Germinal center (tissue), 1 donor: ENCODE measurements at regions not wholly inside any gene's neighbourhood (a gene's known extent, or its start where the extent isn't known, plus 50 kb on each side); places are given as distances from the start of the nearest gene placed in this dataset.

ENCODE experiments used
- DNase-seq: peaks from one replicate; pipeline ENCODE4 v3.0.0; 2012; ENCODE audit warnings: mixed read lengths, low spot score

DNA sequence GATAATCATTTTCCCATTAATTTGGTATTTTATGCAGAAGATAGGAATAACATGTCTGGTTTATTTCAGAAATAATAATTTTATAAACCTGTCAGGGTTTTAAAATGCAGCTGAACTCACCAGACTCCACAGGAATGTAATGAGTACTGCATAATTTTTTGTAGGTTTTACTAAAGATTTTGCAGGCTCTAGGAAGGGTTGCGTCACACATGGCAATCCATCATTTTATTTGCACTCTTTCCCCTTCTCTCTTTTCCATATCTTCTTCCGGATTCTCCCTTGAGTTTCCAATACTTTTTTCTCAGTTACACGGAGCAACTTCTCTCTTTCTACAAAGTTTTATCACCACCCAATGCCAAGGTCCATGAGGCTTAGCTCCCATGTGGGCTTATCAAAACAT is 234.7 kb downstream of the NFKBIZ start:
- no peak for DNase-seq

DNA sequence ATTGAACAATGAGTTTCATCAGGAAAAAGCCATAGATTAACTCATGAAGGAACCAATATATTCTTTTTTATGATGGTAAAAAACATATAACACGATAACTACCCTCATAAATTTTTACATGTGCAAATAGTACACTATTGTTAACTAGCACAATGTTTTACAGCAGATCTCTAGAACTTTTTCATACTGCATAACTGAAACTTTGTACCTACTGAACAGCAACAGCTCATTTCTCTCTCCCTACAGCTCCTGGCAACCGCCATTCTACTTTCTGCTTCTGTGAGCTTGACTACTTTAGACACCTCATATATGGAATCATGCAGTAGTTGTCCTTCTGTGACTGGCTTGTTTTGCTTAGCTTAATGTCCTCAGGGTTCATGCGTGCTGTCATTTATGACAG is 235.4 kb downstream of the NFKBIZ start:
- no peak for DNase-seq

DNA sequence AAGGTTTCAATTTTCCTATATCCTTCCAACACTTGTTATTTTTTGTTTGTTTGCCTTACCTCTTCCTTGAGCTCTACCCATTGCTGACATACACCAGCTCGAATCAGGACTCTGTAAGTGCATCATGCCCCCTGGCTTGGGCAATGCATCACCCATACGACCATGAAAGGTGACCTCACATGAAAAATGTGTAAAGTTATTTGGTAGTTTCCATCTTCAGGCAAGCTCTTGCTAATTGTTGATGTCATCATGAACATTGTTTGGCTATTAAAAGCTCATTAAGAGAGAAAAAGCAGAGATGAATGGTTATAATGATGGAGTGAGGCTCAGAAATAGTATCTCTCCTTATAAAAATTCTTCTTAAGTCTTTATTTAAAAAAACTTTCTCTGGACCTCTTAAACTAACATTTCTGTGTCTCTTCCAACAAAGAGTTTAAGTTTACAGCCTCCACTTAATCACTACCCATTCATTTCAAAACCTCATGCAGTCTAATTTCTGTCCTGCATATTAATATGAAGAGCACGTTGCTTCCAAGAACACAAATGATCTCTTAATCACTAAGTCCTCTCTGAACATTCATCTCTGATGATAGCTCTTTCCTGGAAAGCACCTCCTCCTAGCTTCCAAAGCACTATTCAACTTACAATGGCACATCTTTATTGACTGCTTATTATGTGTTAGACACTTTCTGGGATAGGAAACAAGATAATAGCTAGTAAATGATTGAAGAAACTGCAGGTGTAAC is 236.3 kb downstream of the NFKBIZ start:
- no peak for DNase-seq

DNA sequence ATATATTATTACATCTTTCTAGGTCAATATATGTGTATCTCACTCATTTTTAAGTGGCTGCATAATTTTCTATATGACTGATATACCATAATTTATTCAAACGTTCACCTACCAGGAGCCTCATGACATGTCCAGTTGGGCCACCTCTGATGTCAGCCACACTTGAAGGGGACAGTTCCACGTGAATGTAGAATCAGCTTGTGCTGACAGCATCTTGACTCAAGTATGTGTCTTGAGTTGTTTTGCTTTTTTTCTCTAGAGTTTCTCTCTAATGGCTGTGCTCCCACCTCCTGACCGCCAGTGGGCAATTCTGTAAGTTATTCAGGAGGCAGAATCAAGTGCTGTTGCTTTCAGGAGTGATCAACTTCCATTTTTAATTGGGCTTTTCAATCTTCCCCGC is 237.9 kb downstream of the NFKBIZ start:
- DNase-seq = no peak

DNA sequence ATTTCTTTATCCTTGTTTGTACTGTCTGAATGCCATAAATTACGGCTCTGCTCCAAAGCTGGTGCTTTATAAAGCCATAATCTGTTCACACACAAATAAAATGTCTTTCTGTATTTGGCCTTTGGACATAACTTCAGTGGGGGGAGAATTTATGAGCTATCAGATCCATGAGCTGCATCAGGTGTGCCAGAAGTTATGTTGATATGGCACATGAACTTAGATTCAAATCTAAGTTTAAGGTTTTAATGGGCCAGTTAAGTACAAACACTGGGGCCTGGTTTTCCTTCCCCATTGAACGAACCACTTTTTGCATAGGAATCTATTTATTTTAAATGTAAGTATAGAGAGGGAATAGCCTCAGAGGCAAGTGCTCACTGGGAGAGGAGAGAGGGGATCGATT is 239.9 kb downstream of the NFKBIZ start:
- no peak for DNase-seq

DNA sequence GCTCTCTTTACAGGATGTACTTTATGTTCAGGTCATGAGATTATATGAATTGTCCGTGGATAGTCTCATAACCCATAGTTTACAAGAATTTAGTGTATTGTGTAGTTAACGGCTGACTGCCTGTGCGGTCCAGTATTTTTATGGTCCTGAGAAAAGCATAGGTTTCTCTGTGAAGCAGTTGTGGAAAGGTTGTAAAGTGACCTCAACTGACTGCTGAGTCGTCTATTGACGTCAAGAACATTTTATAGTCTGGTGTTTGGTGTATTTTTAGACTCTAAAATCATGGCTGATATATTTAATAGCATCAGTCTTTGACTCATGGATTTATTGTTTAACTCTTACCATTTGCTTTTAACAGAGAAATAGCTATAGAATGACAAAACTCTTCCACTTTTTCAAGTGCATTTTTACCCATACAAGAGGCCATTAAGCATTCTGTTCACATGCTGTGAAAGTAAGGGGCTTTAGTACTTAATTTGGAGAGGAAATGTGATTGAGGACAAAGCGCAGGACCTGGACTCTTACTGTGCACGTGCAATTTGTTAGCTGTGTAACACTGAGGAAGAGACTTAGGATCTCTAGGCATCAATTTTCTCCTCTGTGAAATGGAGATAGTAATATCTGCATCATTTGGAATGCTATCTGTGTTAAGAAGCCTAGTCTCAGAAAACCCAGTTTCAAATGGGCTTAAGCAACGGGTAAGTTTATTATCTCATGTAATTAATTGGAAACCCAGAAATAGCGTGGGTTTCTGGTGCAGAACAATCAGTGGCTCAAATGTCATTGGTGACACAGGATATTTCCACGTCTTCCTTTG is 240.8 kb downstream of the NFKBIZ start:
- DNase-seq = no peak

DNA sequence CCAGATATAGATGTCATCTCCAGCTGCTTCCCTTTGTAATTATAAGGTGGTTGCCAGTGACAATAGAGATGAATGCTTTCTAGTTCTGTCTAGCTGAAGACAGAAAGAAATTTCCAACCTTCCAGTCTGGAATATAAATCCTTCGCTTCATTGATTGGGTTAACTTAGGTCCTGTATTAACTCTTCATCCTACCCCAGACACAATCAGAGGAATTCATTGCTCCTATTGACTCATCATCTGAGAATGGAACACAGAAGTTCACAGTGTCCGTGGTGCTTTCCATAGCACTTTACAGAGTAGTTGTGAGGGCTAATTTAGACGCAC is 241.4 kb downstream of the NFKBIZ start:
- no peak for DNase-seq

DNA sequence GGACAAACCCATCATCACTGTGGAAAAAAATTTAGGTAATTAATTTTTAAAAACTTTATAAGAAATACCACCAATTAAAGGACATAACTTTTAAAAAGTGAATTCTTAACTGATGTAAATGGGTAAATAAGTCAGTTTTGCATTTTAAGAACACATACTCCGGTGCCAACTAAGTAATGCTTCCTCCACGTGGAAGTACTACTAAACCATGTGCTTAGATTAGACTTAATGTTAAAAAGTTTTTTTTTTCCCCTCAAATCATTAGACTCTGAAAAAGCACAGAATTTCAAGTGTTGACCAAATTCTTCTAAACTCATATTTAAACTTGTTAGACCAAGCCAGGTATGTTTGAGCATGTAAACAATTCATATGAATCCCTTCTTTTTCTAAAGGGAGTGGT is 242.0 kb downstream of the NFKBIZ start:
- DNase-seq = no peak

DNA sequence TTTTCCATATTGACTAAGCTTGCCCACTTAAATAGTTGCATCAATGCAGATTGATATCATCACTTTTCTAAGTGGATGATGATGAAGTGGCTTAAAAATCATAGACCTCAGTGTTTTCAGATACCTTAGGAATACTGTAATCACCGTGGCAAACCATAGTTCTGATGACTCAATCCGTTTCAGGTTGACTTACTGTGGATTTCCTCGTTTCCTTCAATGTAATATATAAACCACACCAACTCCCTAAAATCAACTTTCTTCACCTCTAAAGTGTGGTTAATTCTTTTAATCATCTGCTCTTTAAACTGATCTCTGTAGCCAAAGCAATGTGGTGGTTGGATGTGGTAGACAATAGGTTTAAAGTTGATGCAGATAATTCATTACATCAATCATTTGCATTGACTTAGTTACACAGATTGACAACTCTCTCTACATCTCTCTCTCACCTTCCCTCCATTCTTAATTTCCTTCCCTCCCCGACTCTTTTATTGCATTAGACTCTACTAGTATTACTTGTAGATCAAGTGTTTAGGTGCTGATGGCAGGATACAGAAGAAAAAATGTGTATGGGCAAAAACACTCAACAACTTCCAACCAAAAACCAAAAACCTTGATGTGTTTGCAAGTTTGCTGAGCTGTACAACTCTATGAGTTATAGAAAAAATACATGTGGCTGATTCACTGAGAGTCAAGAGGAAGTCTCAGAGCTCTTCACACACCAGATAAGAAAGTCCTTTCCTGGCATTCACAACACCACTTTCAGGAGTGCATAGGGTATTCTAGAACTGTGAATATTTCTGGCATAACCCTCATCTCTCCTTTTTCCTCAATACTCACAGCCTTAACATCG is 243.5 kb downstream of the NFKBIZ start:
- no peak for DNase-seq

DNA sequence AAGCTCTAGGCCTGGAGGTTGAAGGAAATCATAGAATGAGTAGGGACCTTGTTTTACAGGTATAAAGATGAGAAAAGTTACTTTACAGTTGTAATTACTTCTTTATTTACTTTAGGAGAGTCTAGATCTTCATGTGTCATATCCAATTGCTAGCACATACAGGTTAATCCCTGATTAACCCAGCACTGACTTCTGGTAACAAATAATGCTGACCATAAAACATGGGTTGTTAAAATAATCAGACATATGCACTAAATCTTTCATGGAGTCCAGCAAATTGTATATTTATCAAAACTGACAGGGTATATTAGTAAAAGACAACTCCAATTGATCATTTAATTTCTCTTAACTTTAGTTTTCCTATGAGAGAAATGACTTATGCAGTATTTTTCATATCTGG is 245.2 kb downstream of the NFKBIZ start:
- no peak for DNase-seq

DNA sequence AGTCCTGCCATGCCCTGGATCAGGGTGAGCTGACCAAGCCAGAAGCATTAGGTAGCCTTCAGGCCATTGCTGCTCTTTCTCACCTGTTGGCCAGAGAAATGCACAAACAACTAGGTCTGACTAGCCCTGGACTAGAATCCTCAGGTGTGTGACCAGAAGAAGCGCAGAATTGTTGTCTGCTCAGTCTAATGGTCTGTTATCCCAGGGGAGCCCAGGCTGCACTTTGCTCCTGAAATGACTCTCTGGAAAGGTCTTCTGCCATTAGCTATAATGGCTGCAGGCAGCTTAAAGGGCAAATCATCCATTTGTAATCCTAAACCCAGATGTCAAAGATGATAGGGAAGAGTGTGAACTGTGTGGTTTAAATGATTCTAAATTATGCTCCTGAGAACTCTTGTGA is 246.1 kb downstream of the NFKBIZ start:
- no peak for DNase-seq

DNA sequence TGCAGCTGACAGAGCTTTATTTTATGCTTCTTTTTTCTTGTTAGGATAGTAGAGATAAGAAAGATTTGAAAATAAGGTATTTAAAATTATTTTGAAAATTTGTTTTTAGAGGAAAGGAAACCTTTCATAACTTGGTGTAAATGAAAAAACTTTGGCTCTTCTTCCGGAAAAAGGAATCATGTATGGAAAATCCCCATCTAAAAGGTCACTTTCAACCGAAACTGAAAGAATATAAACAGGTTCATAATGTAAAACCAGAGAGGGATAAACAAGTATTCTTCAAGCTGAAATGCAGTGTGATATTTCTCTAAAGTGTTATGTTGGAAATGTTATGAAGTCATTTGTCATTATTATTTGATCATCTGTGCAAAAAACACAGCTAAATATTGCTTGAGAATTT is 246.8 kb downstream of the NFKBIZ start:
- DNase-seq = no peak

DNA sequence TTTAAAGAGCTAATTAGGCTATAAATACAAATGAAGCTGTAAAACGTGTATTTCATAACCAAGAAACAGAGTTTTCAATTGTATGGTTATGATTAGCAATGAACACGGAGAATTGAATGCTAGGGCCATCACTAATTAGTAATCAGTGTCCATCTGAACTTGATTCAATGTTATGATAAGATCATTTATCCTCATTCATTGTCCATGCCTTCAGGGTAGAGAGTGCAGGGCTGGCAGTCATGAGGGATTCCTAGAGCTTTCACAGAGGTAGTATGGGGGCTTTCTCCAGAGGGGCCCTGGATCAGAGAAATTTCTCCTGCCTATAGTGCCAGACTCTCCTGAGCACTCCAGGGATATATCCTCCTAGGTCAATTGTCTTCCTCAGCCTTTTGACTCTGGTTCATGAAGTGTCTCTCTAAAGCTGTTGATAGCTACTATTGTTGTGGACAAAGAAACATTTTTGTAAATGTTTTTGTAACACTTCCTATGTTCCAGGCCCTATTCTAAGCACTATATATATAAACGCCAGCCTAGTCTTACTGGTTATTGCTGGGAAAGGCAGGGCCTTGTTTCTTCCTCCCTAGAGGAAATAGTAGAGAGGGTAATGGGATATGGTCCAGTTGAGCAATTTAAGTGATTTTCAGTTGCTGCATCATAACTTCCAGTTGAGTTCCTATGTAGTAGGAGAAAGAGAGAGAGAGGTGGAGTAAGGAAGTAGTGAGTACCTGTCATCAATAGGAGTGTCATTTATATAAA is 249.0 kb downstream of the NFKBIZ start:
- no peak for DNase-seq

DNA sequence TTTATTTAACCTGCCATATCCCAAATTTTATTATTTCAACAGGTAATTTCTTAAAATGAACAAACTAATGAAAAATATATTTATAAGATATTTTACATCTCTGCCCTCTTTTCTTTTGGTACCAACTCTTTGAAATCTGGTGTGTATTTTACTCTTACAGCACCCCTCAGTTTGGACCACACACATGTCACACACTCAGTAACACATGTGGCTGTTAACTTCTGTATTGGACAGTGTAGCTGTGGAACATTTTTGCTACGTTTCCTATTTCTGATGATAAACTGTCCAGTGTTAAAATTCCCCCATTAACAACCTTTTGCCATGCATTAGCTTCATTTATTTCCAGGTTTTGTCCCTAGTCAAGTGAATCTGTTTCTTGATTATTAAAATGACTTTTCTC is 250.6 kb downstream of the NFKBIZ start:
- DNase-seq = no peak

DNA sequence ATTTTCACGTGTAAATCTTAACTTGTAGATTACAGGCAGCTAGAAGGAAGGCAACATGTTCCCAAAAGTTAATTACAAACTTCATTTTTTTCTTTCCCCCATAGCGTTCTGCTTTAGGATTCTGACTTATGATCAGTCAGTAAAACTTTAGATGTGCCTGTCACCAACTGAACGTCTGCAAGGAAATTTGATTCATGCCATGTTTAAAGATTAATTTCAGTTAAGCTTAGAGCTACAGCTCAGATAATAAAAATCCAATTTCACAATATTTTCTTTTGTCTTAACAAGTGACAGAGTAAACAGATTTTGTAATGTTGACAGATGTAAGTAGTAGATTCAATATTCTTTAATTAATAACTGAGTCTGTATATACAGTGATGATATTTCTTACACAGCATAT is 253.1 kb downstream of the NFKBIZ start:
- no peak for DNase-seq

DNA sequence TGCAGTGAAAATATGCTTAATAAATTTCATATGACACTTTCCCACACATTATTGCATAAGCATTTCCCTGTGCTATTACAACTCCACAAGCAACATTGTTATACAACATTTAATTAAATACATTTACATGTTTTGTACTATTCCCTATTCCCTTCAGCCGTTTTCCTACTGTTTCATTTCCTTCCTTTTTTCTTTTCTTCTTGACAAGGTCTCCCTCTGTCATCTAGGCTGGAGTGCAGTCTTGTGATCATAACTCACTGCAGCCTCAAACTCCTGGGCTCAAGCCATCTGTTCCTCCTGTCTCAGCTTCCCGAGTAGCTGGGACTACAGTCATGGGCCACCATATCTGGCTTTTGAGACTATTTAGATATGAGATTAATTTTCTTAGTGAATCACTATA is 254.7 kb downstream of the NFKBIZ start:
- no peak for DNase-seq

DNA sequence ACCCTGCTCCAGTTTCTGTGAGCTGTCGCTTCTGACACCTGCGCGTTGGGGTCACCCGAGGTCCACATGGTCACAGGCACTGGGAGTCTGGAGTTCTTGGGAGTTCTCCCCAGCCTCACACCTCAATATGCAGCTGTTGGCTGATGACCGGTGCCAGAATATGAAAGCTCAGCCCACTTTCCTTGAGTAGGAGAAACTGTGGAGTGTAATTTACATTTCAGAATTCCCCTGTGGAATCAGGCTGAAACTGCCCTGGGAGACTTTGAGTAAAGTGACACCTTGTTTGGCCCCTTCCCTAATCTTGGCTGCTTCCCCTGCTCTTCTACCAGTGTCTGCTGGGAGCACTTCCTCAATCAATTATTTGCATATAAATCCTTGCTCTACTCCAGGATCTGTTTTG is 255.9 kb downstream of the NFKBIZ start:
- DNase-seq = no peak

DNA sequence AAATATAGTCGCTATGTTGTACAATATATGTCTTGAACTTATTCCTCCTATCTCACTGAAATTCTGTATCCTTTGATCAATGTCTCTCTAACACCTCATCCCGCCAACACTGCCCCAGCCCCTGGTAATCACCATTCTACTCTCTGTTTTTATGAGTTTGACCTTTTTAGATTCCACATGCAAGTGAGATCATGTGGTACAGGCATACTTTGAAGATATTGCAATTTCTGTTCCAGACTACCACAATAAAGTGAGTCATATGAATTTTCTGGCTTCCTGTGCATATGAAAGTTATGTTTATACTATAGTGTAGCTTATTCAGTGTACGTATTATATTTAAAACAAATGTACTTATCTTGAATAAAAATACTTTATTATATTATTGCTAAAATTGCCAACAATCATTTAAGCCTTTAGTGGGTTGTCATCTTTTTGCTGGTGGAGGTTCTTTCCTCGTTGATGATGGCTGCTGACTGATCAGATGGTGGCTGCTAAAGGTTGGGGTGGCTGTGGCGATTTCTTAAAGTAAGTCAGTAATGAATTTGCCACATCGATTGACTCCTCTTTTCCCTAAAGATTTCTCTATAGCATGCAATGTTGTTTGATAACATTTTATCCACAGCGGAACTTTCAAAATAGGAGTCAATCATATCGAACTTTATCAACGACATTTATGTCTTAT is 257.2 kb downstream of the NFKBIZ start:
- no peak for DNase-seq

DNA sequence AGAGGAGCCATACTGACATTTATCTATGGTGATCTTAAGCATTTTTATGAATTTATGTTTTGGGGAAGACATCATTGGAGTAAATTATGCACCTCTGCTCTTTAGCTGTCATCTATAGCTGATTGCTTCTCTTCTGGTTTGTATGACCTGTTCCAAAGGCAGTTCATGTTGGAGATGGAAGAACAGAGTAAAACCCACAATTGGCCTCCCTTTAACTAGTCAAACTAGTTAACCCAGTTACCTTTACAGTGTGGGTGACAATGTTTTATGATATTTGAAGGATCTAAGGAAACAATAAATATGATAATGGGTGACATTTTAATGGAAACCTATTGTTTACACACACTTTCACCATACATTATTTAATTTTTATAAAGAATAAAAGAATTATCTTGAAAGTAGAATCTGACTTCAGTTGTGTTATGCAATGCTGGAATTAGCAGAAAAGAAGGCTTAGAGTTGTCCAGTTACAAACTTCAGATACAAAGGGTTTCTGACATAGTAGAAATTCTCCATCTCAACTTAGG is 263.5 kb downstream of the NFKBIZ start:
- no peak for DNase-seq

DNA sequence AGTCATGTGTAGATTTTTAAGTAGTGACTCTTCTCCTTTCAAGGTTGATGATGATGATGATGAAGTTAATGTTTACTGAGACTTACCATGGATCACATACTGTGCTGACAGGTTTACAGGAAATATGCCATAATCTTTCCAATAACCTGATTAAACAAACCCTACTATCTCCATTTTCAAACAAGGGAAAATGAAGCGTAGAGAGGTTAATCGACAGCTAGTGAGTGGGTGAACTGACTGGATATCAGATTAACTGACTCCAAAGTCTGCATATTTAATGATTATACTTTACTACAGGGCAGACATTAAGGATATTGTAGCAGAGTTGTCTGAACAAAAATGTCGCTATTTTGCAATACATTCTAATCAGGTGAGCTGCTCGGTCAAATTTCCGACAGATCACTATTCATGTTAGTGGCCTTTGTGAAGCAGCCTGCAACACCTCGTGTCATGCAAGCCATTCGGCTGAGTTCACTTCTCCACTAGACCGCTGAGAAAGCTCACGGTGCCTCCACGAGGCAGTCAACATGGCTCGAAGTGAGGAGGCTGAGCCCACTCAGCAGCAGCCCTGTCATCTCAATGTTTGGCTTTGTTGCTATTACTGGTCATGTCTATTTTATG is 264.2 kb downstream of the NFKBIZ start:
- DNase-seq = no peak
